Ammon's horn (tissue), 1 donor: ENCODE measurements at regions not wholly inside any gene's neighbourhood (a gene's known extent, or its start where the extent isn't known, plus 50 kb on each side); places are given as distances from the start of the nearest gene placed in this dataset.
"Not testable (repeated sequence)": the region's sequence is repeated elsewhere in the genome, so short reads cannot be mapped to it uniquely, and the experiment has no call there.

Experiments used
- DNase-seq: peaks from one replicate; pipeline ENCODE4 v3.0.0-alpha.2; 2016; ENCODE audit warnings: low spot score

DNA sequence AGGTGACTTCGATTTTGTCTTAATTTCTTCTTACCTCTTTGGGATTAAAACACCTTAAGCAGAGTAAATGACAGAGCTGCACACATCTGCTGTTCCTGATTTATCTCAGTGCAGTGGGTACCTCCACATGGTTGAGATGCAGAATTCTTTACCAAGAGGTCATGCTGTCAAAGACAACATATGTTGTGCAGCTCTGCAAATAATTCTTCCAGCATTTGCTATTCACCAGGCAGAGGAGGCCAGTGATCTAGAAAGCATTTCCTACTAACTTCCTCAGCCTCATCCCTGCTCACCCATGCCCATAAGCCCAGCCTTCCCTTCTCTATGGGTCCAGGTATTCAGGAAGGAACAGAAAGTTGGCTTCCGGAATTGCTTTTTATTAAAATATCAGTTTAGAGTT lies 109.3 kb downstream of the THBS2 start:
- DNase-seq = no peak

DNA sequence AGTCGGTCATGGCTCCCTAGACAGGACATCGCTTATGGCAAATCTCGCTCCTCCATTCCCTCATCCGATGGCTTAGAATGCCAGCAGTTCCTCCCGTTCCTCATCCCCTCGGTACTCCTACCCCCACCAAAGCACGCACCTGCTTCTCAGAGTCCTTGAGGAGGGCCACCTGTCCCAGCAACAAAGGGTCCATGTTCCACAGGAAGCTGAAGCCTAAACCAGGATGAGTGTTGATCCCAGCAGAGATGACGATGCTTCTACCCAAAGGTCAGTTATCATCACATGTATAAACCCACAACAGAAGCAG lies 111.2 kb downstream of the THBS2 start:
- DNase-seq = no peak

DNA sequence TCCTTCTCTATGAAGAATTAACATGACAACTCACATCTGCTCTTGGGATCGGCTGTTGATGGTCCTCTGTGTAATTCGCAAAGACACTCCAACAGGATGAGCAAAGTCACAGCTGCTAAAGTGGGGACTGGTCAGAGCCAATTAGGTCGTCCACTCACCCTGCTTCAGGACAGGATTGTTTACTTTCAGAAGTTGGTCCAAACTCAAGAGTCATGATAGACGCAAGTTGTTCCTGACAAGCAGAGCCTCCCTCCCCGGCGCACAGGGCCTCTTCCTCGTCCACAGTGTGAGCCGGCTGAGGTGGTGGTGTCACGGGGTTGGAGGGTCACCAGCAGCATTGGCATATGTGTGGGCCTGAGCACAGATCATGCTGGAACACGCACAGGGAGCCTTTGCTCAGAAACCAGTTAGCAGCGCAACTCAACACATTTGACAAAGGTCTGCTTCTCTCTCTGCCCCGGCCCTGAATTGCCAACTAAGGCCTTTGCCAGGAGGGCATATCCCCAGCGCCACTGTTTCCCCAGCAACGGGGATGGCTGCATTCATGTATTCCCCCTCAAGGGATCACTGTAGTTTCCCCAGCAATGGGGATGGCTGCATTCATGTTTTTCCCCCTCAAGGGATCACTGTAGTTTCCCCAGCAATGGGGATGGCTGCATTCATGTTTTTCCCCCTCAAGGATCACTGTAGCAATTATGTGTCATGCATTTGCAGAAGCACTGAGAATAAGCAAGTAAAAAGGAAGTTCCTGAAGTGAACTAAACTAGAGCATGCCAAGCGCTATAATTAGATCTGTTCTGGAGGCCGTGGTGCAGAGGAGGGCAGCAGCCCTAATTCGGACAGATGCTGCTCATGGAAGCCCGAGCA lies 111.7 kb downstream of the THBS2 start:
- peak; percentile 64 for DNase-seq

DNA sequence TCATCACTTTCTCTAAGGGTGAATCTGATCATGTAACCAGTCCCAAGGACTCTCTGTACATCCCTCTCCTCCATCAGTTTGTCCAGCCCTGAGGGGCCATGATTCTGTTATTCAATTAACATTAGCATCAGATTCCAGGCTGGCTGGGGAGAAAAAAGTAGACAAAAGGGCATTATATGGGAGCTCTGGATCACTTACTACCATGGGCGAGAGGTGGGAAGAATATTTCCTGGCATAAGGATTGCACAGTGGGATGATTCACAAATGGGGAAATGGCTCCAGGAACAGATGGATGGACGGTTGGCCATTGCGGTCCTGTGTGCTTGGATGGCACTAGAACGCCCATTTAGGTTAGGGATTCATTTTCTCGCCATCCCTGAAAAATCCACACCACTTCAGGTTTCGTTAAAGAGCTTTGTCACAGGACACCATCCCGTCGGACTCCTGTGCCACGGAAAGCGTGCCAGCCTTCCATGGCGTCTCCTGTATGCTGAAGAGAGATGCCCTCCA lies 112.6 kb downstream of the THBS2 start:
- DNase-seq = no peak

GRCh38 chr6:169139179-169139971 lies 114.3 kb downstream of the THBS2 start:
- DNase-seq = no peak

DNA sequence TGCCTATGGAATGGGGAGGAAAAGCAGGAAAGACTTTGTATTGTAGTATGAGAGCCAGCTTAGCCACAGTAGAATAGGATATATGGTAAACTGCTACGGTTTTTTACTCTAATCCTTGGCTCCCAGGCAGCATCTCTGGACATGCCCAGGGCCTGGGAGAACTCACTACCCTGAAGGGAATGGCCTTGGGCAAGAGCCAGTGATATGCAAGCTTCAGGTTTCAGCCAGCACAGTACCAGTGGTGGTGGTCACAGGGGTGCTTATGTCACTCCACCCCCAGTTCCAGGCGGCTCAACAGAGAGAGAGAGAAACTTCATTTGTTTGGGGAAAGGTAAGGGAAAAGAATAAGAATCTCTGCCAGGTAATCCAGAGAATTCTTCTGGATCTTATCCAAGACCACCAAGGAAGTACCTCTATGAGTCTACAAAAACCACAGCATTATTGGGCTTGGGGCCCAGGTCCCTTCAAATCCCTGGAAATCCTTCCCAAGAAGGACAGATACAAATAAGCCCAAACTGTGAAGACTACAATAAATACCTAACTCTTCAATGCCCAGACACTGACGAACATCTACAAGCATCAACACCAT lies 121.2 kb downstream of the THBS2 start:
- no peak for DNase-seq

- DNase-seq = peak; percentile 45
Observed at GRCh38 chr6:169131390-169131789, 122.3 kb downstream of the THBS2 start.

DNA sequence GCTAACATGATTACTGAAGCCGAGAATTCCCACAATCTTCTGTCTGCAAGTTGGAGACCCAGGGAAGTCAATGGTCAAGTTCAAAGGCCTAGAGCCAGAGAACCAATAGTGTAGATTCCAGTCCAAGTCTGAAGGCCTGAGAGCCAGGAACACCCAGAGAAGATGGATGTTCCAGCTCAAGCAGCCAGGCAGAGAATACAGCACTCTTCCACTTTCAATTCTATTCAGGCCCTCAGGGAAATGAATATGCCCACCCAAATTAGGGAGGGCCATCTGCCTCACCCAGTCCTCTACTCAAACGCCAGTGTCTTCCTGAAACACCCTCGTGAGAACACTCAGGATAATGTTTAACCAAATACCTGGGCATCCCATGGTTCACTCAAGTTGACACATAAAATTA lies 123.5 kb downstream of the THBS2 start:
- no peak for DNase-seq

DNA sequence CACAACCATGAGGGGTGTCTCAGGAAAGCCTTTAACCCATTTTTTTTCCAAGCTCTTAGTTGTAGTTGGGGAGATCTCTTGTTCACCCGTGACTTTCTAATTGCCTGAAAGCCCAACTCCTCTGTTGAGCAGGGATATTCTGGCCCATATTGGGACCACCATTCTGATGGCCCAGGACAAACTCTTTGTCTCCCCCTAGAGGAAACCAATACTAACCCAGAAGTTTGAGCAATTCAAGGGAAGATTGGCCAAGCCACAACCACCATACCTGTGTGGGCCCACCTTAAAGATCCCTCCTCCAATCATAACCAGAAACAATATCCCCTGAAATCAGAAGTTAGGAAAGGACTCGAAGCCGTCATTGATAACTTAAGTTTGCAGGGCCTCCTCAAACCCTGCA lies 132.6 kb downstream of the THBS2 start:
- DNase-seq = no peak

GRCh38 chr6:169119669-169120068 lies 134.0 kb downstream of the THBS2 start:
- DNase-seq = no peak

- no peak for DNase-seq
Observed at GRCh38 chr6:169118346-169118830, 135.3 kb downstream of the THBS2 start.

- no peak for DNase-seq
Observed at GRCh38 chr6:169117663-169118062, 136.0 kb downstream of the THBS2 start.

GRCh38 chr6:169115632-169116031 lies 138.0 kb downstream of the THBS2 start:
- no peak for DNase-seq

GRCh38 chr6:169114632-169115031 lies 139.0 kb downstream of the THBS2 start:
- not testable (repeated sequence) for DNase-seq

- DNase-seq = no peak
Observed at GRCh38 chr6:169112483-169113320, 140.9 kb downstream of the THBS2 start.

- DNase-seq = no peak
Observed at GRCh38 chr6:169111203-169111602, 142.4 kb downstream of the THBS2 start.

- no peak for DNase-seq
Observed at GRCh38 chr6:169109411-169110220, 144.0 kb downstream of the THBS2 start.

GRCh38 chr6:169108753-169109152 lies 144.9 kb downstream of the THBS2 start:
- DNase-seq = no peak

DNA sequence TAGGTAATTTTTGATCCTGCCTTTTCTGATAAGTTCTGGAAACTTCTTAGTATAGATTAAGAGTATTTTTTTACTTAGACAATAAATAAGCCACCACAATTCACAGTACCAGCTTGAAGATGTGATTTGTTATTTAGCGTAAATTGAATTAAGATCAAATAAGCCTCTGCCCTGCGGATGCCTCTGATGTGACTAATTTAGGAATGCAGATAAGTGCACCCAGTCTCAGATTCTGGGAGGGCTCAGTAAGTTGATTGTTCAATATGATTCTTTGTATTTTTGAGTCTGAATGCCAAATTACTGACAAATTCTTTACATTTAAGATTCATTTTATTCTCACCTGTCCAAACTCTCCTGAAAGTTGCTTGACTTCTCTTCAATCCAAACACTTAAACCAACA lies 147.5 kb downstream of the THBS2 start:
- DNase-seq = no peak

DNA sequence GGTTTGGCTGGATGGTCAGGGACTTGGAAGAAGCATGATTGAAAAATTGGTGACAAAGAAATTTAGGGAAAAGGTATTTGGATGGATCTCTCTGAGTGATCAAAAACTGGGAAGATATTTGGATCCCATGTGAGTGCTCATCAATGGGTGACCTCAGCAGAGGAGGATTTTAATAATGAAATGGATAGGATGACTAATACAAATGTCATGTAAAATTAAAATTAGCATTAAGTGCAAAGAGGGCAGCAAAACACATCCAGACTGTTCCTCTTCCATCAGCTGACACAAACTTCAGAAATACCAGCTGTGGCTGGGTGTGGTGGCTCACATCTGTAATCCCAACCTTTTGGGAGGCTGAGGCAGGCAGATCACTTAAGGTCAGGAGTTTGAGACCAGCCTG lies 151.7 kb downstream of the THBS2 start:
- DNase-seq = no peak
